OCI-LY3 (cell line): ENCODE measurements at regions not wholly inside any gene's neighbourhood (a gene's known extent, or its start where the extent isn't known, plus 50 kb on each side); places are given as distances from the start of the nearest gene placed in this dataset.

ENCODE experiments used
- CTCF ChIP-seq: fragments of 200-600, 300-600 bp; sonication (generic); IDR thresholded peaks from 2 replicates; pipeline ENCODE4 v1.5.1; 2014; ENCODE audit warnings: antibody characterized with exemption, low read length, low read depth
- EZH2phosphoT487 ChIP-seq: fragments of 200-600 bp; shearing (Covaris generic); IDR thresholded peaks from 2 replicates; pipeline ENCODE4 v1.6.1; 2018; ENCODE audit warnings: antibody characterized with exemption, mixed run types, low read depth

GRCh38 chr5:167881041-167881440 lies 410.4 kb upstream of the WWC1 start:
- no peak for TF ChIP-seq CTCF
- no peak for TF ChIP-seq EZH2phosphoT487
